Erythroblast (primary cell): ENCODE measurements at regions not wholly inside any gene's neighbourhood (a gene's known extent, or its start where the extent isn't known, plus 50 kb on each side); places are given as distances from the start of the nearest gene placed in this dataset.

Source experiments
- DNase-seq, 2 experiments: peaks; one replicate each; lab custom pipeline; 2025; lab: John Stamatoyannopoulos, UW
- GATA1 ChIP-seq: IDR thresholded peaks from 2 replicates; pipeline ENCODE4 v1.6.1; 2011; ENCODE audit warnings: low read depth, mild to moderate bottlenecking, control low read depth, low read length, moderate library complexity
- POLR2A ChIP-seq: IDR thresholded peaks from 2 replicates; pipeline ENCODE4 v1.6.1; 2011; ENCODE audit warnings: mild to moderate bottlenecking, low read length

- DNase-seq: no peak
- no peak for TF ChIP-seq GATA1
- no peak for TF ChIP-seq POLR2A
Observed at GRCh38 chr18:33957707-33958106, 267.0 kb downstream of the NOL4 start.

GRCh38 chr18:33951031-33951430, 273.7 kb downstream of the NOL4 start:
- TF ChIP-seq POLR2A: no peak
- TF ChIP-seq GATA1: no peak
- DNase-seq: no peak

- DNase-seq: no peak
- TF ChIP-seq GATA1 (no peak), POLR2A (no peak)
Observed at GRCh38 chr18:33946336-33946735, 278.4 kb downstream of the NOL4 start.

- TF ChIP-seq GATA1: no peak
- TF ChIP-seq POLR2A: no peak
- DNase-seq: no peak
Observed at GRCh38 chr18:33944493-33944892, 280.2 kb downstream of the NOL4 start.

- no peak for TF ChIP-seq GATA1
- TF ChIP-seq POLR2A: no peak
- DNase-seq: no peak
Observed at GRCh38 chr18:33937270-33937816, 287.4 kb downstream of the NOL4 start.

GRCh38 chr18:33934258-33934657, 290.5 kb downstream of the NOL4 start:
- no peak for TF ChIP-seq POLR2A
- no peak for TF ChIP-seq GATA1
- no peak for DNase-seq

- no peak for DNase-seq
- TF ChIP-seq POLR2A: no peak
- TF ChIP-seq GATA1: no peak
Observed at GRCh38 chr18:33928231-33928630, 296.5 kb downstream of the NOL4 start.

- TF ChIP-seq POLR2A: no peak
- no peak for TF ChIP-seq GATA1
- no peak for DNase-seq
Observed at GRCh38 chr18:33924576-33924975, 300.1 kb downstream of the NOL4 start.

- no peak for TF ChIP-seq POLR2A
- TF ChIP-seq GATA1: no peak
- DNase-seq: no peak
Observed at GRCh38 chr18:33923980-33924379, 300.7 kb downstream of the NOL4 start.

- TF ChIP-seq GATA1 (no peak), POLR2A (no peak)
- DNase-seq: no peak
Observed at GRCh38 chr18:33918571-33918970, 306.1 kb downstream of the NOL4 start.

- TF ChIP-seq GATA1 (no peak), POLR2A (no peak)
- DNase-seq: no peak
Observed at GRCh38 chr18:33916200-33916599, 308.5 kb downstream of the NOL4 start.

GRCh38 chr18:33914399-33914798, 310.3 kb downstream of the NOL4 start:
- no peak for TF ChIP-seq POLR2A
- DNase-seq: no peak

- DNase-seq: no peak
- TF ChIP-seq POLR2A: no peak
- no peak for TF ChIP-seq GATA1
Observed at GRCh38 chr18:33906046-33906445, 318.7 kb downstream of the NOL4 start.

GRCh38 chr18:33901894-33902512, 322.7 kb downstream of the NOL4 start:
- DNase-seq: no peak
- no peak for TF ChIP-seq GATA1
- no peak for TF ChIP-seq POLR2A

GRCh38 chr18:33900638-33901037, 322.6 kb downstream of the ASXL3 start:
- no peak for DNase-seq
- no peak for TF ChIP-seq GATA1
- TF ChIP-seq POLR2A: no peak
